Trophoblast cell (in vitro differentiated cells and primary cell): ENCODE measurements at regions not wholly inside any gene's neighbourhood (a gene's known extent, or its start where the extent isn't known, plus 50 kb on each side); places are given as distances from the start of the nearest gene placed in this dataset.
A peak's percentile ranks its signal among the peaks of the same experiment; 100 is the strongest.

Source experiments
- DNase-seq, 2 donors: peaks; one replicate each; pipeline ENCODE4 v3.0.0-alpha.2; 2016
- H2AFZ ChIP-seq: 2 replicates; pipeline ENCODE4 v1.6.1; 2013; ENCODE audit warnings: low read length, moderate library complexity, mild to moderate bottlenecking; ENCODE audit not compliant: insufficient read depth, poor library complexity
- H2AK5ac ChIP-seq: 2 replicates; pipeline ENCODE4 v1.6.1; 2013; ENCODE audit warnings: mild to moderate bottlenecking, low read length
- H2BK120ac ChIP-seq: 2 replicates; pipeline ENCODE4 v1.6.1; 2013; ENCODE audit warnings: low read length, mild to moderate bottlenecking, moderate library complexity; ENCODE audit not compliant: insufficient read depth, poor library complexity
- H2BK12ac ChIP-seq: 2 replicates; pipeline ENCODE4 v1.6.1; 2013; ENCODE audit warnings: mild to moderate bottlenecking, low read length, moderate library complexity
- H2BK5ac ChIP-seq: 2 replicates; pipeline ENCODE4 v1.6.1; 2013; ENCODE audit warnings: low read length, low read depth, moderate library complexity, mild to moderate bottlenecking; ENCODE audit not compliant: poor library complexity
- H3K14ac ChIP-seq: 2 replicates; pipeline ENCODE4 v1.6.1; 2013; ENCODE audit warnings: mild to moderate bottlenecking, low read length
- H3K18ac ChIP-seq: 2 replicates; pipeline ENCODE4 v1.6.1; 2013; ENCODE audit warnings: mild to moderate bottlenecking, low read length
- H3K23ac ChIP-seq: 2 replicates; pipeline ENCODE4 v1.6.1; 2013; ENCODE audit warnings: low read length
- H3K27ac ChIP-seq: 2 replicates; pipeline ENCODE4 v1.5.1; 2013; ENCODE audit warnings: low read depth, mild to moderate bottlenecking, inconsistent platforms, low read length, moderate library complexity
- H3K27me3 ChIP-seq: 2 replicates; pipeline ENCODE4 v1.6.1; 2013; ENCODE audit warnings: inconsistent platforms, mild to moderate bottlenecking, low read length, moderate library complexity; ENCODE audit not compliant: insufficient read depth
- H3K36me3 ChIP-seq, 2 experiments: 1 replicate in 1 of 2; 2 replicates in 1 of 2; pipeline ENCODE4 v1.6.1; 2013; ENCODE audit warnings: low read length in 2 of 2, mild to moderate bottlenecking in 2 of 2, moderate library complexity in 1 of 2; ENCODE audit not compliant: insufficient read depth in 2 of 2, control insufficient read depth in 1 of 2
- H3K4ac ChIP-seq: 2 replicates; pipeline ENCODE4 v1.6.1; 2013; ENCODE audit warnings: low read depth, mild to moderate bottlenecking, low read length, moderate library complexity
- H3K4me1 ChIP-seq, 2 experiments: 1 replicate in 1 of 2; 2 replicates in 1 of 2; pipeline ENCODE4 v1.6.1; 2013; ENCODE audit warnings: low read length in 2 of 2, mild to moderate bottlenecking in 2 of 2, moderate library complexity in 1 of 2; ENCODE audit not compliant: insufficient read depth in 2 of 2, control insufficient read depth in 1 of 2
- H3K4me2 ChIP-seq: 2 replicates; pipeline ENCODE4 v1.6.1; 2013; ENCODE audit warnings: inconsistent platforms, mild to moderate bottlenecking, low read length, moderate library complexity
- H3K4me3 ChIP-seq: 2 replicates; pipeline ENCODE4 v1.5.1; 2013; ENCODE audit warnings: mild to moderate bottlenecking, low read depth, low read length, inconsistent platforms
- H3K79me1 ChIP-seq: one replicate; pipeline ENCODE4 v1.6.1; 2013; ENCODE audit warnings: low read length
- H3K79me2 ChIP-seq: 2 replicates; pipeline ENCODE4 v1.6.1; 2013; ENCODE audit warnings: low read length, mild to moderate bottlenecking; ENCODE audit not compliant: control insufficient read depth, insufficient read depth, poor library complexity
- H3K9ac ChIP-seq: 2 replicates; pipeline ENCODE4 v1.6.1; 2013; ENCODE audit warnings: mild to moderate bottlenecking, low read length
- H3K9me3 ChIP-seq: 2 replicates; pipeline ENCODE4 v1.6.1; 2013; ENCODE audit warnings: low read depth, mild to moderate bottlenecking, control low read depth, inconsistent platforms, low read length; ENCODE audit not compliant: insufficient read depth
- H4K12ac ChIP-seq: 2 replicates; pipeline ENCODE4 v1.6.1; 2013; ENCODE audit warnings: low read depth, mild to moderate bottlenecking, low read length, moderate library complexity
- H4K8ac ChIP-seq: 2 replicates; pipeline ENCODE4 v1.6.1; 2013; ENCODE audit warnings: low read depth, mild to moderate bottlenecking, low read length, moderate library complexity
- H4K91ac ChIP-seq: one replicate; pipeline ENCODE4 v1.6.1; 2013; ENCODE audit warnings: low read depth, mild to moderate bottlenecking, low read length, moderate library complexity
- WGBS: extraction: QIAGEN DNeasy Blood & Tissue Kit; methylation state at CpG from one replicate; pipeline ENCODE4 v1.1.7; 2013; ENCODE audit warnings: missing lambda C conversion rate; ENCODE audit not compliant: insufficient read length, insufficient coverage; ENCODE audit errors: extremely low coverage; 5-methylcytosine and 5-hydroxymethylcytosine counted together

- Histone ChIP-seq H2BK120ac (peak overlapping the region; percentile 6), H3K18ac (no peak overlapping the region), H3K4me2 (no peak overlapping the region), H4K8ac (no peak overlapping the region), H3K14ac (peak overlapping the region; percentile 21), H3K27ac (no peak overlapping the region), H3K36me3 (no peaks in the 10 kb centered on the region), H3K9ac (no peak overlapping the region), H2AK5ac (peak overlapping the region; percentile 6), H3K79me1 (peaks cover 11% of the 10 kb centered on the region), H3K4me1 (peaks cover 18 to 22% of the 10 kb centered on the region in 2 experiments), H3K4ac (no peak overlapping the region), H3K4me3 (no peak overlapping the region), H2AFZ (no peak overlapping the region), H4K91ac (peak overlapping the region; percentile 48), H4K12ac (no peak overlapping the region), H3K27me3 (no peaks in the 10 kb centered on the region), H3K9me3 (no peaks in the 10 kb centered on the region), H2BK5ac (no peak overlapping the region), H3K23ac (no peak overlapping the region), H2BK12ac (peak overlapping the region; percentile 9), H3K79me2 (no peaks in the 10 kb centered on the region)
- no CpG with 5 or more reads among the region's 6 CpGs for WGBS
- DNase-seq: no peak
Observed at GRCh38 chr22:49503896-49504521, 323.7 kb downstream of the BRD1 start.

DNA sequence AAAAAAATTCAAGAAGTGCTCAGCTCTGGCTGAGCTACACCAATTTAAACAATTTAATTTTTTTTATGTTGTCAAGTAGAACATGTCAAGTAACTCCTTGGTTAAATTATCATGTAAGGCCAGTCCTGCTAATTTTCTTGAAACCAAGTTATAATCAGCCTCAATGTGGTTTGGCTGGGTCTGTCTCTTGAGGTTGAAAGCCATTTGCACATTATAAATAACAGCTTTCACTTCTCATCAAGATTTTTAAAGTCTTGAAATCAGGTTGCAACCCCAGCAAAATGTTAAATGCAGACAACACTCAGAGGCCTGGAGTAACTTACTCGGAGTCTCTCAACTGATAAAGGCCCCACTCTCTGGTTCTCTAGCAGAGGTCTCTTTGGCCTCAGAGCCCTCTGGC lies 324.4 kb downstream of the BRD1 start:
- peaks cover 18 to 22% of the 10 kb centered on the region in 2 experiments for H3K4me1 ChIP-seq
- no peaks in the 10 kb centered on the region for H3K36me3 ChIP-seq
- H3K23ac ChIP-seq: no peak overlapping the region
- no peak overlapping the region for H3K18ac ChIP-seq
- no peak overlapping the region for H3K27ac ChIP-seq
- H4K8ac ChIP-seq: no peak overlapping the region
- H2BK5ac ChIP-seq: no peak overlapping the region
- H2AK5ac ChIP-seq: no peak overlapping the region
- H2BK120ac ChIP-seq: no peak overlapping the region
- no peak overlapping the region for H3K14ac ChIP-seq
- H2BK12ac ChIP-seq: no peak overlapping the region
- no peak overlapping the region for H3K4ac ChIP-seq
- no peaks in the 10 kb centered on the region for H3K79me2 ChIP-seq
- H4K91ac ChIP-seq: no peak overlapping the region
- DNase-seq: no peak
- peaks cover 11% of the 10 kb centered on the region for H3K79me1 ChIP-seq
- no peaks in the 10 kb centered on the region for H3K27me3 ChIP-seq
- no peaks in the 10 kb centered on the region for H3K9me3 ChIP-seq
- WGBS: no CpG with 5 or more reads among the region's 1 CpG
- H3K9ac ChIP-seq: no peak overlapping the region
- H3K4me2 ChIP-seq: no peak overlapping the region
- no peak overlapping the region for H2AFZ ChIP-seq
- H3K4me3 ChIP-seq: no peak overlapping the region
- H4K12ac ChIP-seq: no peak overlapping the region

DNA sequence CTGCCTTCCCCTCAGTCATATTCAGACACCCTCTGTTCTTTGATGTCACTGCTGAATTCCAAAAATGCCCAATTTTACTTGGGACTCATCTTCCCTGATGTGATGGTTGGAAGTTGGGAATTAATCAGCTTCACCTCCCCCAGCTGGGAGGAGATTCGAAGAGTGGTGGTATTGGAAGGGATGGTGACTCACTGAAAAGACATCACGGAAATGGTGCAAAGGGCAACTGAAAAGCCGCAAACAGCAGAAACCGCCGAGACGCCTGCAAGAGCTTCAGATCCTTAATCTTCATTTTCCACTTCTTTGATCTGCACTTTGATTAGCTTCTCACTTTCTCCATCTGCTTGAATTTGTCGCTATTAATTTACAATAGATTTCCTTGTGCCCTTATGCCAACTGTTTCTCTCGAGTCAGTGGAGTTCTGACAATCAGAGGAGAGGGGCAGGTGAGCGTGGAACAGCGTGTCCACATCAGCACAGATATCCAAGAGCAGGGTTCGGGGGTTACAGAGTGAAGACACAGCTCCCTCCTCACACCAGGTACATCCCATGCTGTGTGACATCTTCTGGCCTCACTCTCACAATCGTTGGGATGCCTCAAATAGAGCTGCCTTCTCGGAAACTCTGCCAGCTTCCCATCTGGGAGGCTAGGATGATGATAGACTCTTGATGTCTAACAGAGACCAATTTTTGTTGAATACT lies 325.4 kb downstream of the BRD1 start:
- Histone ChIP-seq H3K79me2 (no peaks in the 10 kb centered on the region), H3K9me3 (no peaks in the 10 kb centered on the region), H3K4me1 (peaks cover 18 to 22% of the 10 kb centered on the region in 2 experiments), H2AFZ (no peak overlapping the region), H4K8ac (peak overlapping the region; percentile 2), H3K18ac (peak overlapping the region; percentile 32), H3K27ac (peak overlapping the region; percentile 7), H2BK12ac (peak overlapping the region; percentile 76), H2AK5ac (no peak overlapping the region), H3K27me3 (no peaks in the 10 kb centered on the region), H4K91ac (peak overlapping the region; percentile 53), H2BK120ac (peak overlapping the region; percentile 39), H3K36me3 (no peaks in the 10 kb centered on the region), H3K4ac (peak overlapping the region; percentile 35), H3K4me2 (peak overlapping the region; percentile 14), H4K12ac (no peak overlapping the region), H2BK5ac (peak overlapping the region; percentile 37), H3K9ac (no peak overlapping the region), H3K4me3 (no peak overlapping the region), H3K23ac (no peak overlapping the region), H3K79me1 (peaks cover 11% of the 10 kb centered on the region), H3K14ac (peak overlapping the region; percentile 19)
- peak in 1 of 2 donors; percentile 53 for DNase-seq
- no CpG with 5 or more reads among the region's 13 CpGs for WGBS

GRCh38 chr22:49500942-49501395 lies 326.7 kb downstream of the BRD1 start:
- Histone ChIP-seq H3K9ac (no peak overlapping the region), H3K9me3 (no peaks in the 10 kb centered on the region), H3K27ac (no peak overlapping the region), H3K4ac (no peak overlapping the region), H3K27me3 (no peaks in the 10 kb centered on the region), H3K18ac (no peak overlapping the region), H3K14ac (no peak overlapping the region), H4K12ac (no peak overlapping the region), H2BK120ac (no peak overlapping the region), H3K4me1 (peaks cover 18 to 22% of the 10 kb centered on the region in 2 experiments), H3K79me2 (no peaks in the 10 kb centered on the region), H4K91ac (no peak overlapping the region), H3K79me1 (peaks cover 11% of the 10 kb centered on the region), H3K23ac (no peak overlapping the region), H3K36me3 (no peaks in the 10 kb centered on the region), H2AFZ (no peak overlapping the region), H2AK5ac (no peak overlapping the region), H3K4me3 (no peak overlapping the region), H3K4me2 (no peak overlapping the region), H2BK12ac (no peak overlapping the region), H2BK5ac (no peak overlapping the region), H4K8ac (no peak overlapping the region)
- DNase-seq: no peak
- WGBS: no CpG with 5 or more reads among the region's 2 CpGs
